HEK293T (cell line): ENCODE measurements at regions not wholly inside any gene's neighbourhood (a gene's known extent, or its start where the extent isn't known, plus 50 kb on each side); places are given as distances from the start of the nearest gene placed in this dataset.

Experiments used
- FOXA1 ChIP-seq: fragments of 450-650 bp; IDR thresholded peaks from 2 replicates; pipeline ENCODE4 v1.6.1; 2016; ENCODE audit warnings: mild to moderate bottlenecking
- FOXK2 ChIP-seq: fragments of 450-650 bp; IDR thresholded peaks from 2 replicates; pipeline ENCODE4 v1.6.1; 2016; ENCODE audit warnings: mild to moderate bottlenecking
- FOXM1 ChIP-seq: fragments of 450-650 bp; IDR thresholded peaks from 2 replicates; pipeline ENCODE4 v1.6.1; 2017; ENCODE audit warnings: mild to moderate bottlenecking, borderline replicate concordance
- HDGF ChIP-seq: fragments of 450-650 bp; IDR thresholded peaks from 2 replicates; pipeline ENCODE4 v1.6.1; 2017; ENCODE audit warnings: antibody characterized with exemption, borderline replicate concordance
- SP1 ChIP-seq: fragments of 450-650 bp; IDR thresholded peaks from 2 replicates; pipeline ENCODE4 v1.6.1; 2017

DNA sequence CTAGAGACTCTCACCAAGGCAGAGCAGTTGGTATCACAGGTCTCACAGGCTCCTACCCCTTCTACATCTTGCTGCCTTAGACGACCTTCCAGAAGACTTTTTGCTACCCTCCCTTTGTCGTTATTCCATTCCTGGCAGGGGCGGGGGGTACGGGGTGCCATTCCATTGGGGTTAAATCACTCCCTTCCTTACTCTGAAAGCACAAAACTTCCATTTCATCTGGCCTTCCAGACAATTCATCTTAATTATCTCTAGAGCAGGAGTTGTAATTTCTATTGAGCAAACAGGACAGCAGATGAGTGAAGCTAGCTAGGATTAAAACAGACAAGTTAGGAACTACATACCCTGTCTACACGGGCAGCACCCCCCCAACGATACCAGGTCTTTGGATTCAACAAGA is 276.2 kb upstream of the TANK start:
- TF ChIP-seq FOXK2, result no peak
- TF ChIP-seq FOXM1, result no peak
- no peak for TF ChIP-seq HDGF
- no peak for TF ChIP-seq SP1
- no peak for TF ChIP-seq FOXA1
